ENCODE measurements at regions not wholly inside any gene's neighbourhood (a gene's known extent, or its start where the extent isn't known, plus 50 kb on each side); places are given as distances from the start of the nearest gene placed in this dataset.

DNA sequence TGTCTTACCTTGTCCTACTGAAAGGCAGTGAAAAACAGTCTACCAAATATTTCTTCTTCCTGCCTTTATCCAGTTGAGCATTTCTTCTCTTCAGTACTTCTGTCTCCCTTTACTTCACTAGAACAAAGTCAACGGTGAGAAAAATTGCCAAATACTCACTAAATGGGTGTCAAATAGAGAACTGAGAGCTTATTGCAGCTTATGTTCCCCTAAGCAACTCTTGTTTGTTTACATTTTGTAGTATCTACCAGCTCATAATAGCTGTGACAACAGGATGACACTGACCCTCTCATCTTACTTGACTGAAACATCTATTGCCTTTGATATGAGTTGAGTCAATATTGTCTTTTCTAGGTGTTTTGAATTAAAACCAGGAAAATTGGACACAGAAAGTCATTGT, 327.9 kb upstream of the SORCS1 start:
- Histone ChIP-seq H3K23ac (ENCODE audit: insufficient read length) (no peak overlapping the region), H3K79me1 (ENCODE audit: low read depth, low read length) (no peaks in the 10 kb centered on the region), H4K5ac (ENCODE audit: insufficient read length, low read depth, low read length) (no peak overlapping the region), H3K4ac (replicated peaks; ENCODE audit: insufficient read length, low read depth, low read length) (no peak overlapping the region), H3K23me2 (ENCODE audit: low read depth, low read length) (no peaks in the 10 kb centered on the region), H3K27ac (ENCODE audit: low read depth, low read length) (no peak overlapping the region), H3K79me2 (ENCODE audit: control insufficient read depth in 1 of 2, insufficient read depth in 2 of 2, low read length in 2 of 2) (no peaks in the 10 kb centered on the region), H2BK12ac (ENCODE audit: low read depth, low read length) (no peak overlapping the region), H3K14ac (ENCODE audit: insufficient read length) (no peak overlapping the region), H3K4me1 (replicated peaks in 1 of 4; ENCODE audit: control insufficient read depth in 3 of 4, insufficient read depth in 4 of 4, low read length in 3 of 4) (no peaks in the 10 kb centered on the region), H3K4me3 (ENCODE audit: extremely low read depth in 1 of 4, insufficient read depth in 2 of 4, low read depth in 3 of 4, low read length in 4 of 4) (no peak overlapping the region), H3K9me3 (ENCODE audit: insufficient read depth in 2 of 2, low read depth in 1 of 2, low read length in 1 of 2) (no peaks in the 10 kb centered on the region), H3K18ac (ENCODE audit: extremely low read depth, low read length) (no peak overlapping the region), H4K91ac (replicated peaks; ENCODE audit: insufficient read length, low read length) (no peak overlapping the region), H3K4me2 (ENCODE audit: insufficient read depth in 1 of 2, low read depth in 2 of 2, low read length in 2 of 2) (no peak overlapping the region), H3K36me3 (ENCODE audit: control insufficient read depth in 2 of 4, insufficient read depth in 4 of 4, low read length in 3 of 4) (no peaks in the 10 kb centered on the region), H4K8ac (ENCODE audit: extremely low read depth, insufficient read depth, low read length) (no peak overlapping the region), H2AFZ (ENCODE audit: low read length) (no peak overlapping the region), H4K20me1 (replicated peaks in 1 of 2; ENCODE audit: control insufficient read depth in 1 of 2, insufficient read depth in 2 of 2, low read length in 2 of 2) (no peaks in the 10 kb centered on the region), H2BK15ac (ENCODE audit: low read length) (no peak overlapping the region), H3K27me3 (replicated peaks in 1 of 4; ENCODE audit: control insufficient read depth in 3 of 4, extremely low read depth in 1 of 4, insufficient read depth in 3 of 4, low read length in 3 of 4) (no peaks in the 10 kb centered on the region), H2BK120ac (replicated peaks; ENCODE audit: low read depth, low read length) (no peak overlapping the region), H3K9ac (replicated peaks in 1 of 4; ENCODE audit: extremely low read depth in 1 of 4, low read depth in 3 of 4, low read length in 3 of 4) (no peak overlapping the region), H3K56ac (replicated peaks; ENCODE audit: insufficient read length, low read depth, low read length) (no peak overlapping the region), H2BK20ac (ENCODE audit: low read length) (no peak overlapping the region), H2AK5ac (ENCODE audit: low read depth, low read length) (no peak overlapping the region), H2BK5ac (ENCODE audit: low read depth, low read length) (no peak overlapping the region)
- FAIRE-seq = no peak
- WGBS, 2 experiments (ENCODE audit: extremely low coverage in 1 of 2, insufficient coverage in 1 of 2, insufficient read length in 1 of 2, insufficient replicate concordance in 2 of 2, low coverage in 1 of 2, low lambda C conversion rate in 2 of 2, missing lambda C conversion rate in 1 of 2) = 91% methylated on average over 1 of the region's 1 CpG; no CpG with 5 or more reads in 1 of the 2 experiments
- POLR2A ChIA-PET (ENCODE audit: partially characterized antibody) = no interaction called here
- no peak for DNase-seq (ENCODE audit: low read depth in 1 of 2, low spot score in 2 of 2)
- CTCF ChIA-PET (ENCODE audit: partially characterized antibody) = interaction anchor here (0.7 kb wide), 1 partner anchor 84 kb away, joined by 3 read pairs; no protein-coding TSS in a partner anchor
- TF ChIP-seq SP2 (IDR thresholded peaks at IDR 0.05; ENCODE audit: low read length) (no peak), HDAC2 (IDR thresholded peaks at IDR 0.05; ENCODE audit: borderline replicate concordance in 1 of 2, low read depth in 2 of 2, low read length in 2 of 2) (no peak)
